Kasumi-1 (cell line): ENCODE measurements at regions not wholly inside any gene's neighbourhood (a gene's known extent, or its start where the extent isn't known, plus 50 kb on each side); places are given as distances from the start of the nearest gene placed in this dataset.
"Not testable (repeated sequence)": the region's sequence is repeated elsewhere in the genome, so short reads cannot be mapped to it uniquely, and the experiment has no call there.

Source experiments
- DNase-seq, 2 experiments: peaks; one replicate each; lab custom pipeline; 2025; lab: John Stamatoyannopoulos, UW

- DNase-seq, result no peak
Measured at GRCh38 chr1:191498825-191499224, 659.4 kb upstream of the RGS18 start.

DNA sequence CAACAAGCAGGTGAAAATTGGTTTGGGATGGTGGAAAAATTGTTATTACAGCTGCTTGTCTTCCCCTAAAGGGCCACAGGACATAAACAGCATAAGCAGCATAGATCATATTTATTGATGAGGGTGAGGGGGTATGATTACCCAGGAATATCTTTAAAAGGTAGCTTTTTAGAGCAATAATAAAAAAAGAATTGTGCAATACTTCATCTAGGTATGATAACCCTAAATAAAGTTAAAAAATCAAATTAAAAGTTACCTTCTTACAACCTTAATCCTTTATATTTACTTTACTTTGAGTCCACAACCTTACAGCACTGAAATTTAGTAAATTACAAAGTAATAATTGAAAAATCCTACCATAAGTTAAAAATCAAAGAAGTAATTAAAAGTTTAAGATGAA, 653.3 kb upstream of the RGS18 start:
- DNase-seq, result no peak

DNA sequence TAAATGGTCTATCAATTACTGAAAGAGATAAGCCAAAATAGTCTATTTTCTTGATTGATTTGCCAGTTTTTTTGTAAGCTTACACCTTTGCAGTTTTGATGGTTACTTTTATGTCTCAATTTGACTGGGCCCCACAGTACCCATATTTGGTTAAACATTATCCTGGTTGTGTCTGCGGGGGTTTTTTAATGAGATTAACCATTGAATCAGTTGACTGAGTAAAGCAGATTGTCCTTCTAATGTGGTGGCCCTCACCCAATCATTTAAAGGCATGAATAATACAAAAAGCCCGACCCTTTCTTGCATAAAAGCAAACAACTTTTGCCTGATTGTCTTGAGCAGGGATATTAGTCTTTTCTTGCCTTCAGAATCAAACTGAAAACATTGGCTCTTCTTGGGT, 650.0 kb upstream of the RGS18 start:
- DNase-seq, result no peak

DNA sequence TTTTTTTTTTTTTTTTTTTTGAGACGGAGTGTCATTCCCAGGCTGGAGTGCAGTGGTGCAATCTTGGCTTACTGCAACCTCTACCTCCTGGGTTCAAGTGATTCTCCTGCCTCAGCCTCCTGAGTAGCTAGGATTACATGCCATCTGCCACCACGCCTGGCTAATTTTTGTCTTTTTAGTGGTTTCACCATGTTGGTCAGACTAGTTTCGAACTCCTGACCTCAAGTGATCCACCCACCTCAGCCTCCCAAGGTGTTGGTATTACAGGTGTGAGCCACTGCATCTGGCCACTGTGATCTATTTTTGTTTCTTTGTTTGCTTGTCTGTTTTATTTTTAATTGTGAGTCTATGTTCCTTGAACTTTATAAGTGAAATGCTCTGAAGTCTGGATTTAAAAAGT, 646.8 kb upstream of the RGS18 start:
- not testable (repeated sequence) for DNase-seq

GRCh38 chr1:191517826-191518225, 640.4 kb upstream of the RGS18 start:
- DNase-seq, result no peak

DNA sequence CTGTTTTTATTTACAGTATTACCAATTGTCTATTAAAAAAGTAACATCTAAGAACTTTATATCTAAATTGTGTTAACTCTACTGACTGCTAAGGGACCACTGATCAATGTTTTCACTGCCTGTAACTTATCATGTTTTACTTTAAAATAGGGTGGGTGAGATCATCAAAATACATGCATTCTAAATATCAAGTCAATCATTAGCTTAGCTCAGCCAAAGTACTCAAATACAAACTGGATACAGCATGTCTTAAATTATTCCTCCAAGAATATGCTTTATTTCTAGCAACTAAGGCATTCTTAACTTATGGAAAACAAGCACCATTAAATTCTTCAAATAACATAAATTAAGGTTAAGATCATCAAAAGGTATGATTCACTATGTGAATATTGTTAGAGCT, 638.7 kb upstream of the RGS18 start:
- no peak for DNase-seq

GRCh38 chr1:191520345-191520744, 637.9 kb upstream of the RGS18 start:
- no peak for DNase-seq

DNA sequence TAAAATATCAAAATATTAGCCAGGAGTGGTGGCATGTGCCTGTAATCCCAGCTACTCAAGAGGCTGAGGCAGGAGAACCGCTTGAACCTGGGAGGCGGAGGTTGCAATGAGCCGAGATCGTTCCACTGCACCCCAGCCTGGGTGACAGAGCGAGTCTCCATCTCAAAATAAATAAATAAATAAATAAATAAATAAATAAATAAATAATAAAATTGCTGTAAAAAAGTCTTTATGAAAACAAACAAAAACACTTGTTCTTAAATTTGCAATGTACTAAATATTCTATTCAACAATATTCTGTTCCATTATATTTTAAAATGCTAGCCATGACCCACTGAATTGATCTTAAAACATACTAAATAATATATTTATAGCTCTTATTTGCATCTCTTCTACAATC, 632.3 kb upstream of the RGS18 start:
- DNase-seq, result not testable (repeated sequence)

- no peak for DNase-seq
Measured at GRCh38 chr1:191528275-191528674, 630.0 kb upstream of the RGS18 start.

GRCh38 chr1:191530928-191531327, 627.3 kb upstream of the RGS18 start:
- no peak for DNase-seq

- no peak for DNase-seq
Measured at GRCh38 chr1:191533254-191533653, 625.0 kb upstream of the RGS18 start.

DNA sequence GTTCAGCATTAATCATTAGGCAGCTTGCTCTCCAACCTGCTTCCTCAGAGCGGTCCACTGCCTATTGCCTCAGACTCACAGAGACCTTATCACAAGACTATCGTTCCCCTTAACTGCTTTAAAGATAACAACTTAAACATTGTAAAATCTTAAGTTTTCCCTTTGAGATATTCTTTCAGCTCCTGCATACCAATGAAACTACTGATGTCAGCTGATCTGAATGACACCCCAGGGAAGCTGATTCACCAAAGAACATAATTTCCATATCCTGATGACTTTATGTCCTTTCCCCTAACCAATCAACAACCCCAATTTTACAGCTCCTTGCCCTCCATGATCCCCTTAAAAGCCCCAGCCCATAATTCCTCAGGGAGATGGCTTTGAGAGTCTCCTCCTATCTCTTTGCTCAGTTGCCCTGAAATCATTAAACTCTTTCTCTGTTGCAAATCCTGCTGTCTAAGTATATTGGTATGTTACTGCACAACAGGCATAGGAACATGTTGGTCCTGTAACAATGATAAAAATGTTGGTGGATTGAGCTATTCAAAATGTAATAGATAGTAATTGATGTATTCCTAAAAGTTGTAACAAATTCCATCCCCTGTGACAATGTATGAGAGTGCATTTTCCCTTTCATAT, 621.4 kb upstream of the RGS18 start:
- DNase-seq, result no peak

DNA sequence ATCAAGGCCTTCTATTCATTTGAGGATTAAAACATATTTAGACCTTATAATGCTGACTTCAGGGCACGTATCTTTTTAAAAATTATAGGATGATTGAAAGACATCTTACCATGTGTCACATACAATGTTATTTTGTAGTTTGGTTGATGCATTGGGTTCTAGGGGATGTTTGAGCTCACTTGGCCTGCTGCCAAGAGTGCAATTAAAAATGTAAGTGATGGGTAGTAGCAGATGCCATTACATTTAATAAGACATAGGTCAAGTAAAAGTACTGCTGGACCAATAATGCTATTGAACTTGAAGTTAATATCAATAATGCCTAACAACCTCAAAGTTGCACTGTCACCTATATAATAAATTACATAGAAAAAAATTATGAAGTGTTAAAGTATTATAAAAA, 616.5 kb upstream of the RGS18 start:
- no peak for DNase-seq

DNA sequence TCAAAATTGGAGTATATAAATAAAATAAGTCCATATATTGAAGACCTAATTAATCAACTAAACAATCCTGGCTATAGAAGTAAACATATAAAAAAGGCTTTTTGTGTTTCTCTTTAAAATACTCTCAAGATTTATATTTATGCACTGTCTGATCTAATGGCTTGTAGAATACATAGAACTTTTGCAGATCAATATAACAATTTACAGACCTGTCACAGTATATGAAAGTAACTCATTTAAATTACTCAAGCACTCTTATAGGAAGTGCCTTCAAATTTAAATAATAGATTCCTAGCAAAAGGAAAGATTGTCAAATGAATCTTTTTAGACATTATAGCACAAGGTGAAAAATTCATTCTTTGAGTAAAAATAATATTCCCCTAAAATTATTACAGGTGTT, 615.8 kb upstream of the RGS18 start:
- no peak for DNase-seq

DNA sequence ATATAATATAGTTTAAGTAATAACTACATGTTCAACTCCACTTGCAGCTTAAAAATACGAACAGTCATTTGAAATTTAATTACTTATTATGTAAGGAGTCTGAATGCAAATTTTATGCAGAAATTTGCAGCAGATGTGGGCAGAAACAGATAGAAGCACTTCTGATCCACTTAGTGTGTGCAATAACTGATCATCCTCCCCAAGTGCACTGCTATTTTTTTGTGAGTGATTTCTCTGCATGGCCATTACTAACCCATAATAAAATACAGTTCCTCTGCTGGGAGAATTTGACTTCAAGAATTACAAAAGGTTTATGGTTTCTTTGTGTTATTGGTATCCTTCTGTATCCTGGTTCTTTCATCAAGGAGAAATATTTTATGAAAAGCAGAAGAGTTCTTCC, 611.5 kb upstream of the RGS18 start:
- DNase-seq, result no peak

DNA sequence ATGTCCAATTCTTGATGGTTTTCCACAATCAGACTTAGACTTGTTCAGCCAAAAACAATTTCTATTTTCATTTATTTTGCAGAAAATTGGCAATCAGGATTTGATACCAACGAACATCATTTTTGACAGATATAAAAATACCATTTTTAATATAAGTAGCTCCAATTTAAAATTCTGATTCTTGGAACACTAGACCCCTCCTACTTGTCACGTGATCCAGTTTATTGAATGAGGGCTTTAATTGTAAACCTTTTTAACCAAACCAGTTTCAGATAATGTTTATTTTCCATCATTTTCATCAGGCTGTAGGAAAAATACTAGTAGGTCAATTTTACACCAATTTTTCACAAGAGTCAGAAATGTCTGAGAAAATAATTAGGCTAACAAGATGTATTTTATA, 607.2 kb upstream of the RGS18 start:
- no peak for DNase-seq

- no peak for DNase-seq
Measured at GRCh38 chr1:191558379-191558778, 599.9 kb upstream of the RGS18 start.

GRCh38 chr1:191561276-191561675, 597.0 kb upstream of the RGS18 start:
- DNase-seq, result no peak

- no peak for DNase-seq
Measured at GRCh38 chr1:191564275-191564674, 594.0 kb upstream of the RGS18 start.

DNA sequence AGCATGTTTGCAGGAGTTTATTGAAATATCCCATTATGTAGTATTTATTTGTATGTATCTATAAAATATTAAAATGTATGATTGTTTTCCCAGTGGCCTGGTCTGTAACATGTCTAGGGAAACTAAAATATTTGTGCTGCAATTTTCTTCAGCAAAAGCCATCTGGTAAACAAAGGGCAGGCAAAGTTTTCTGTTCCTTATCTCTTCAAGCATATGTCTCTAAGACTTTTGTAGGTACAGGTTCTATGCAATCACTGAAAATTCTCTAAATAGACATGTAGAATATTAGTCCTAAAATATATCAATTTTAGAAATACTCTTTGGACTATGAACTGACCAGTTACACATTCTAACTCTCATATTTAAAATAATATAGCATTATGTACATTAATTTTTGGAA, 585.8 kb upstream of the RGS18 start:
- DNase-seq, result no peak

GRCh38 chr1:191575180-191575579, 583.1 kb upstream of the RGS18 start:
- no peak for DNase-seq

GRCh38 chr1:191575746-191576145, 582.5 kb upstream of the RGS18 start:
- DNase-seq, result no peak

- DNase-seq, result no peak
Measured at GRCh38 chr1:191577213-191577612, 581.0 kb upstream of the RGS18 start.

GRCh38 chr1:191578281-191578680, 580.0 kb upstream of the RGS18 start:
- no peak for DNase-seq

DNA sequence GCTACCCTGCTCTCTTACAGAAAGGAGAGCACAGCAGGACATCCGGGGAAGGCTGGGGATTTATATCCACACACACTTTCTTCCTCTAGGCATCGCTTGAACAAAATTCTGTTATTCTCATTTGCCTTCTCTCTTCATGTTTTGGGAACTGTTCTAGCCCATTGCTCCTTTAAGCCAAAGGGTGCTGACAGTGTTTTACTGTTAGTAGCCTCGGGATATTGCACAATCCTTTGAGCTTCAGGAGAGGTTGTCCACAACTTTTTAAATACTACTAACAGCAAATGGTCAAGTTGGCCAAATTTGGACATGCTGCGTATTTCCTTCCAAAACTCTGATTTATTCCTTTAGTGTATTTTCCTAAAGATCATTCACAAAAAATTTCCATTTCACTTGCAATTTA, 579.2 kb upstream of the RGS18 start:
- no peak for DNase-seq
